HG03521 (cell line): ENCODE measurements at regions not wholly inside any gene's neighbourhood (a gene's known extent, or its start where the extent isn't known, plus 50 kb on each side); places are given as distances from the start of the nearest gene placed in this dataset.

ENCODE experiments used
- ATAC-seq: cut with Tn5 transposase; IDR thresholded peaks from one replicate; pipeline ENCODE4 v1.9.1; 2021; ENCODE audit warnings: mild to moderate bottlenecking, moderate library complexity; ENCODE audit not compliant: unreplicated experiment

- ATAC-seq: no peak
These were observed 146.5 kb downstream of the SYK start for GRCh38 chr9:90948156-90948555.

- ATAC-seq: no peak
These were observed 149.0 kb downstream of the SYK start for GRCh38 chr9:90950600-90950999.

GRCh38 chr9:90953200-90953599 is 151.6 kb downstream of the SYK start:
- ATAC-seq: no peak

- ATAC-seq: no peak
These were observed 152.2 kb downstream of the SYK start for GRCh38 chr9:90953805-90954204.

- no peak for ATAC-seq
These were observed 154.6 kb downstream of the SYK start for GRCh38 chr9:90956026-90956810.

GRCh38 chr9:90958328-90958727 is 156.7 kb downstream of the SYK start:
- no peak for ATAC-seq

GRCh38 chr9:90960941-90961340 is 159.3 kb downstream of the SYK start:
- no peak for ATAC-seq

GRCh38 chr9:90961375-90961774 is 159.8 kb downstream of the SYK start:
- no peak for ATAC-seq

GRCh38 chr9:90964101-90965020 is 162.7 kb downstream of the SYK start:
- no peak for ATAC-seq

- ATAC-seq: no peak
These were observed 163.8 kb downstream of the SYK start for GRCh38 chr9:90965226-90966030.

GRCh38 chr9:90966031-90966290 is 164.3 kb downstream of the SYK start:
- no peak for ATAC-seq

- ATAC-seq: no peak
These were observed 165.0 kb downstream of the SYK start for GRCh38 chr9:90966480-90967144.

- ATAC-seq: no peak
These were observed 165.5 kb downstream of the SYK start for GRCh38 chr9:90967145-90967538.

- no peak for ATAC-seq
These were observed 167.5 kb downstream of the SYK start for GRCh38 chr9:90969021-90969675.

GRCh38 chr9:90970608-90971007 is 169.0 kb downstream of the SYK start:
- ATAC-seq: no peak

GRCh38 chr9:90972057-90972456 is 170.4 kb downstream of the SYK start:
- ATAC-seq: no peak

GRCh38 chr9:90974016-90974415 is 172.4 kb downstream of the SYK start:
- no peak for ATAC-seq

- ATAC-seq: no peak
These were observed 173.1 kb downstream of the SYK start for GRCh38 chr9:90974643-90975245.

- ATAC-seq: no peak
These were observed 174.3 kb downstream of the SYK start for GRCh38 chr9:90975781-90976538.
